OCI-LY3 (cell line): ENCODE measurements at regions not wholly inside any gene's neighbourhood (a gene's known extent, or its start where the extent isn't known, plus 50 kb on each side); places are given as distances from the start of the nearest gene placed in this dataset.

Source experiments
- H2AFZ ChIP-seq: fragments of 200-600, 300-600 bp; shearing (Covaris generic); 2 replicates; pipeline ENCODE4 v1.6.0; 2014; ENCODE audit warnings: antibody characterized with exemption, low read depth, low read length
- H3K27ac ChIP-seq: fragments of 200-600, 300-600 bp; sonication (generic); 2 replicates; pipeline ENCODE4 v1.5.1; 2014; ENCODE audit warnings: mild to moderate bottlenecking, low read length, moderate library complexity, mixed read lengths
- H3K27me3 ChIP-seq: fragments of 200-600, 300-600 bp; sonication (generic); 2 replicates; pipeline ENCODE4 v1.6.1; 2014; ENCODE audit warnings: low read depth, low read length, mixed read lengths
- H3K36me3 ChIP-seq: fragments of 200-600, 300-600 bp; sonication (generic); replicated peaks from 2 replicates; pipeline ENCODE3; 2014; ENCODE audit warnings: low read depth, low read length, mixed read lengths
- H3K4me1 ChIP-seq: fragments of 300-600, 200-600 bp; sonication (generic); 2 replicates; pipeline ENCODE4 v1.6.1; 2014; ENCODE audit warnings: low read length, mixed read lengths
- H3K4me2 ChIP-seq: fragments of 200-600, 300-600 bp; sonication (generic); 2 replicates; pipeline ENCODE4 v1.6.1; 2014; ENCODE audit warnings: low read length, mixed read lengths
- H3K4me3 ChIP-seq: fragments of 300-600, 200-600 bp; sonication (generic); 2 replicates; pipeline ENCODE4 v1.5.1; 2014; ENCODE audit warnings: antibody characterized with exemption, mild to moderate bottlenecking, low read length, moderate library complexity
- H3K79me2 ChIP-seq: fragments of 300-600, 200-600 bp; shearing (Covaris generic); 2 replicates; pipeline ENCODE4 v1.6.1; 2014; ENCODE audit warnings: mild to moderate bottlenecking, low read length, mixed read lengths
- H3K9ac ChIP-seq: fragments of 300-600, 200-600 bp; shearing (Covaris generic); 2 replicates; pipeline ENCODE4 v1.6.0; 2014; ENCODE audit warnings: mild to moderate bottlenecking, low read length, moderate library complexity
- H3K9me3 ChIP-seq: fragments of 200-600, 300-600 bp; shearing (Covaris generic); 2 replicates; pipeline ENCODE4 v1.6.1; 2014; ENCODE audit warnings: low read length, mixed read lengths; ENCODE audit not compliant: insufficient read depth
- H4K20me1 ChIP-seq: fragments of 200-600, 300-600 bp; sonication (generic); 2 replicates; pipeline ENCODE4 v1.6.1; 2016; ENCODE audit warnings: low read length, mixed read lengths; ENCODE audit not compliant: insufficient read depth
- EZH2phosphoT487 ChIP-seq: fragments of 200-600 bp; shearing (Covaris generic); IDR thresholded peaks from 2 replicates; pipeline ENCODE4 v1.6.1; 2018; ENCODE audit warnings: antibody characterized with exemption, mixed run types, low read depth
- TF ChIP-seq, protein P1 (sequence below): fragments of 200-600, 300-600 bp; sonication (generic); IDR thresholded peaks from 2 replicates; pipeline ENCODE4 v1.5.1; 2014; ENCODE audit warnings: antibody characterized with exemption, low read length, low read depth

DNA sequence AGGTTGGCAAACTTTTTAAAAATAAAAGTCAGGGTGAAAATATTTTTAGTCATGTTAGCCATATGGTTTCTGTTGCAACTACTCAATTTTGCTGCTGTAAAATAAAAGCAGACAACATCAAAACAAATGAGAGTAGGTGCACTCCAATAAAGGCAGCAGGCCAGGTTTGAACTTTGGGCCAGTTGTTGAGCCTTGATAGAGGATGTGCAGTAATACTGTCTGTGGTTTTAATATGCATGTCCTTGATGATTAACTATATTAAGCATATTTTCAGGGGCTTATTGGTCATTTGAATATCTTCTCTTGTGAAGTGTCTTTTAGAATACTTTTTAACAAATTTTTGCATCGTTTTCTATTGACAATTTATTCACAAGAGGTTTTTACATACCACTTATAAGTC, 1399.9 kb upstream of the B3GALT2 start:
- no peak overlapping the region for H3K4me3 ChIP-seq
- no peaks in the 10 kb centered on the region for H3K27me3 ChIP-seq

DNA sequence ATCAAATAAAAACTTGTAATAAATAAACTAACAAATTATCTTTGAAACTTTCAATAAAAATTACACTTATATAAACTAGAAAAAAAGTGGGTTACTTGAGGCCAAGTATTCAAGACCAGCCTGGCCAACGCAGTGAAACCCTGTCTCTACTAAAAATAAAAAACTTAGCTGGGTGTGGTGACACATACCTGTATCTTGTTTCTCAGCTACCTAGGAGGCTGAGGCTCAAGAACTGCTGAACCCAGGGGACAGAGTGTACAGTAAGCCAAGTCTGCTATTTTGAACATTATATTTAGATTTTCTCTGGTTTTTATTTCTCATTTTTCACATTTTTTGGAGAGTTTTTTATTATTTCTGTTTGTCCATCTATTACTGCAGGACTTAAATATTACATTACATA, 1397.6 kb upstream of the B3GALT2 start:
- Histone ChIP-seq H3K27me3 (no peaks in the 10 kb centered on the region), H2AFZ (no peak overlapping the region), H4K20me1 (no peaks in the 10 kb centered on the region), H3K79me2 (no peaks in the 10 kb centered on the region), H3K9me3 (no peaks in the 10 kb centered on the region), H3K4me3 (no peak overlapping the region), H3K27ac (no peak overlapping the region), H3K36me3 (no peaks in the 10 kb centered on the region), H3K4me1 (no peaks in the 10 kb centered on the region), H3K4me2 (no peak overlapping the region), H3K9ac (no peak overlapping the region)
- TF ChIP-seq EZH2phosphoT487, result no peak
- TF ChIP-seq, protein P1, sequence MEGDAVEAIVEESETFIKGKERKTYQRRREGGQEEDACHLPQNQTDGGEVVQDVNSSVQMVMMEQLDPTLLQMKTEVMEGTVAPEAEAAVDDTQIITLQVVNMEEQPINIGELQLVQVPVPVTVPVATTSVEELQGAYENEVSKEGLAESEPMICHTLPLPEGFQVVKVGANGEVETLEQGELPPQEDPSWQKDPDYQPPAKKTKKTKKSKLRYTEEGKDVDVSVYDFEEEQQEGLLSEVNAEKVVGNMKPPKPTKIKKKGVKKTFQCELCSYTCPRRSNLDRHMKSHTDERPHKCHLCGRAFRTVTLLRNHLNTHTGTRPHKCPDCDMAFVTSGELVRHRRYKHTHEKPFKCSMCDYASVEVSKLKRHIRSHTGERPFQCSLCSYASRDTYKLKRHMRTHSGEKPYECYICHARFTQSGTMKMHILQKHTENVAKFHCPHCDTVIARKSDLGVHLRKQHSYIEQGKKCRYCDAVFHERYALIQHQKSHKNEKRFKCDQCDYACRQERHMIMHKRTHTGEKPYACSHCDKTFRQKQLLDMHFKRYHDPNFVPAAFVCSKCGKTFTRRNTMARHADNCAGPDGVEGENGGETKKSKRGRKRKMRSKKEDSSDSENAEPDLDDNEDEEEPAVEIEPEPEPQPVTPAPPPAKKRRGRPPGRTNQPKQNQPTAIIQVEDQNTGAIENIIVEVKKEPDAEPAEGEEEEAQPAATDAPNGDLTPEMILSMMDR, result no peak

More for the DNA sequence above, 1399.9 kb upstream of the B3GALT2 start:
- TF ChIP-seq, protein P1, result no peak
- TF ChIP-seq EZH2phosphoT487, result no peak
- no peak overlapping the region for H3K9ac ChIP-seq
- H3K36me3 ChIP-seq, result no peaks in the 10 kb centered on the region
- H4K20me1 ChIP-seq, result no peaks in the 10 kb centered on the region
- no peak overlapping the region for H3K4me2 ChIP-seq
- H2AFZ ChIP-seq, result no peak overlapping the region
- no peaks in the 10 kb centered on the region for H3K4me1 ChIP-seq
- no peaks in the 10 kb centered on the region for H3K79me2 ChIP-seq
- H3K9me3 ChIP-seq, result no peaks in the 10 kb centered on the region
- no peak overlapping the region for H3K27ac ChIP-seq

DNA sequence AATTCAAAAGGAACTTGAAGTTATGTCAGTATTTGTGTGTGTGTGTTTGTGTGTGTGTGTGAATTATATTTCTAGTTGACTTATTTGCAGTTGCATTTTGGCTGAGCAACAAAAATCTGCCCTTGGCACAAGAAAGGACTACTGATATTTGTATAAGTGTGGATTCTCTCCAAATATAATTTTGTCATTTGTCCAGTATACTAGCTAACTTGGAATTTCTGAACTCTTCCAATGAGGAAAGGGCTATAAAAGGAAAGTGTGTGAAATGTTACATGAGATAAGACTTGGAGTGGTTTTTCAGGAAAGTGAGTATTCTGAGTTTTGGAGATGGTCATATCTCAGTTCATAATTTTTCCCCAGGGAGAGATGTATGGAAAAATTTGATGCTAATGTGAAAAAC, 1384.1 kb upstream of the B3GALT2 start:
- no peak overlapping the region for H3K27ac ChIP-seq
- no peaks in the 10 kb centered on the region for H3K9me3 ChIP-seq
- TF ChIP-seq, protein P1, result no peak
- no peak for TF ChIP-seq EZH2phosphoT487

GRCh38 chr1:194568610-194569009, 1382.2 kb upstream of the B3GALT2 start:
- Histone ChIP-seq H3K9ac (no peak overlapping the region), H3K4me3 (no peak overlapping the region), H3K4me1 (no peaks in the 10 kb centered on the region), H3K27me3 (no peaks in the 10 kb centered on the region), H3K36me3 (no peaks in the 10 kb centered on the region), H3K4me2 (no peak overlapping the region), H3K9me3 (no peaks in the 10 kb centered on the region), H3K27ac (no peak overlapping the region), H4K20me1 (no peaks in the 10 kb centered on the region), H3K79me2 (no peaks in the 10 kb centered on the region), H2AFZ (no peak overlapping the region)
- TF ChIP-seq EZH2phosphoT487, result no peak
- TF ChIP-seq, protein P1, result 0 out of 2 replicates have a peak, but pooled peaks have one; percentile 6

More for the DNA sequence above, 1384.1 kb upstream of the B3GALT2 start:
- Histone ChIP-seq H3K9ac (no peak overlapping the region), H3K36me3 (no peaks in the 10 kb centered on the region), H2AFZ (no peak overlapping the region), H3K79me2 (no peaks in the 10 kb centered on the region), H3K27me3 (no peaks in the 10 kb centered on the region), H3K4me2 (no peak overlapping the region), H3K4me1 (0 out of 2 replicates have a peak, but pooled peaks cover 4% of the 10 kb centered on the region), H4K20me1 (no peaks in the 10 kb centered on the region), H3K4me3 (no peak overlapping the region)
